GM12878 (cell line): ENCODE measurements at regions not wholly inside any gene's neighbourhood (a gene's known extent, or its start where the extent isn't known, plus 50 kb on each side); places are given as distances from the start of the nearest gene placed in this dataset.

Experiments used
- ATAC-seq: fragments of 200-7000 bp; cut with Tn5 transposase; 3 replicates; pipeline ENCODE4 v1.9.1; 2020; ENCODE audit warnings: mild to moderate bottlenecking, moderate library complexity
- BruUV-seq: library from RNA; stranded (reverse); fragments of 400-500 nt; replicated peaks from 2 replicates; lab custom pipeline; 2021; lab: Mats Ljungman, UMichigan
- CTCF ChIA-PET: fragments of 300-600 bp; sonication (Branson Sonifier 250); formaldehyde crosslinking; extraction: SDS; loops from one replicate; lab custom pipeline; 2021; ENCODE audit warnings: inconsistent platforms; lab: Yijun Ruan, JAX
- POLR2A ChIA-PET: fragments of 350-600 bp; formaldehyde crosslinking; extraction: SDS; loops from one replicate; lab custom pipeline; 2021; ENCODE audit warnings: inconsistent platforms; lab: Charles Lee
- RAD21 ChIA-PET: fragments of 300-600 bp; sonication (Branson Sonifier 250); formaldehyde crosslinking; loops from one replicate; lab custom pipeline; 2023; ENCODE audit warnings: antibody characterized with exemption; ENCODE audit not compliant: unreplicated experiment; lab: Charles Lee
- SMC1A ChIA-PET: fragments of 300-600 bp; sonication (Branson Sonifier 250); formaldehyde crosslinking; loops from one replicate; lab custom pipeline; 2023; ENCODE audit not compliant: unreplicated experiment, uncharacterized antibody; lab: Charles Lee
- DNase-seq: peaks from one replicate; pipeline ENCODE4 v3.0.0-alpha.2; 2011; ENCODE audit warnings: low read depth, low spot score
- FAIRE-seq: peaks from 3 replicates; lab custom pipeline; 2011; peaks lifted over from hg19 to GRCh38; lab: Jason Lieb, UNC
- H2AFZ ChIP-seq: 2 replicates; pipeline ENCODE4 v1.6.0; 2011; ENCODE audit warnings: low read depth, low read length, control low read depth; ENCODE audit not compliant: control insufficient read depth
- H3K27ac ChIP-seq: 2 replicates; pipeline ENCODE4 v1.5.1; 2011; ENCODE audit warnings: control low read depth; ENCODE audit not compliant: control insufficient read depth, insufficient read depth
- H3K27me3 ChIP-seq, 2 experiments: replicated peaks in 1 of 2; 2 replicates each; pipeline versions ENCODE4 v1.6.0 to v1.6.1; 2011; ENCODE audit warnings: low read length in 1 of 2; ENCODE audit not compliant: control insufficient read depth in 2 of 2, insufficient read depth in 2 of 2
- H3K36me3 ChIP-seq, 2 experiments: 2 replicates each; pipeline ENCODE4 v1.5.1; 2011; ENCODE audit warnings: low read length in 1 of 2; ENCODE audit not compliant: control insufficient read depth in 2 of 2, insufficient read depth in 2 of 2
- H3K4me1 ChIP-seq: 2 replicates; pipeline ENCODE4 v1.6.1; 2011; ENCODE audit warnings: mild to moderate bottlenecking, low read length, moderate library complexity, mixed read lengths; ENCODE audit not compliant: control insufficient read depth, insufficient read depth
- H3K4me2 ChIP-seq: 2 replicates; pipeline ENCODE4 v1.6.0; 2011; ENCODE audit warnings: control low read depth; ENCODE audit not compliant: control insufficient read depth, insufficient read depth
- H3K4me3 ChIP-seq: fragments of 200-600 bp; sonication (generic); 2 replicates; pipeline ENCODE4 v1.5.1; 2016
- H3K79me2 ChIP-seq: 2 replicates; pipeline ENCODE4 v1.6.0; 2011; ENCODE audit warnings: low read length; ENCODE audit not compliant: control insufficient read depth, insufficient read depth
- H3K9ac ChIP-seq: 2 replicates; pipeline ENCODE4 v1.8.0; 2011; ENCODE audit warnings: low read length, control low read depth, mixed read lengths; ENCODE audit not compliant: control insufficient read depth, insufficient read depth
- H3K9me3 ChIP-seq: replicated peaks from 3 replicates; pipeline ENCODE4 v1.5.1; 2011; ENCODE audit warnings: mild to moderate bottlenecking, low read length; ENCODE audit not compliant: control insufficient read depth, insufficient read depth
- H4K20me1 ChIP-seq: 2 replicates; pipeline ENCODE4 v1.6.0; 2011; ENCODE audit not compliant: control insufficient read depth, insufficient read depth
- CREM ChIP-seq: IDR thresholded peaks from 2 replicates; pipeline ENCODE4 v1.6.1; 2014; ENCODE audit warnings: antibody characterized with exemption, low read depth
- DPF2 ChIP-seq: fragments of 450-650 bp; IDR thresholded peaks from 2 replicates; pipeline ENCODE4 v1.6.1; 2017; ENCODE audit warnings: mild to moderate bottlenecking
- E2F4 ChIP-seq: IDR thresholded peaks from 2 replicates; pipeline ENCODE4 v1.6.1; 2012; ENCODE audit warnings: low read depth, low read length, improper control_type of control experiment
- HDAC6 ChIP-seq: fragments of 200-600 bp; sonication (generic); IDR thresholded peaks from one replicate; pipeline ENCODE4 v1.8.0; 2017; ENCODE audit warnings: antibody characterized with exemption; ENCODE audit not compliant: unreplicated experiment
- MEF2B ChIP-seq: fragments of 450-650 bp; IDR thresholded peaks from 2 replicates; pipeline ENCODE4 v1.6.1; 2018; ENCODE audit warnings: mild to moderate bottlenecking, moderate library complexity; ENCODE audit not compliant: partially characterized antibody, poor library complexity, severe bottlenecking
- TCF12 ChIP-seq: IDR thresholded peaks from 2 replicates; pipeline ENCODE4 v1.6.1; 2011; ENCODE audit warnings: low read depth, mild to moderate bottlenecking, low read length
- WGBS: methylation state at CpG from one replicate; pipeline ENCODE4 v1.1.6; 2016; ENCODE audit warnings: low lambda C conversion rate; ENCODE audit not compliant: insufficient replicate concordance, insufficient coverage; ENCODE audit errors: missing lambda C conversion rate; 5-methylcytosine and 5-hydroxymethylcytosine counted together
- in situ Hi-C: fragments of 300-500 bp; cut with MboI; formaldehyde crosslinking; loops from 9 replicates; pipeline ENCODE4 v1.14.3; 2018; ENCODE audit warnings: mixed read lengths
- intact Hi-C: fragments of 100-400 bp; cut with micrococcal nuclease; formaldehyde crosslinking; loops from one replicate; pipeline ENCODE4 v1.14.2; 2022; ENCODE audit not compliant: unreplicated experiment

- H3K79me2 ChIP-seq = no peaks in the 10 kb centered on the region
- ATAC-seq (no peak), DNase-seq (no peak), FAIRE-seq (no peak)
- no peaks in the 10 kb centered on the region for H3K9me3 ChIP-seq
- H3K27me3 ChIP-seq = no peaks in the 10 kb centered on the region
- no peaks in the 10 kb centered on the region for H4K20me1 ChIP-seq
- no peak for TF ChIP-seq MEF2B
- no peak for TF ChIP-seq DPF2
- H3K4me2 ChIP-seq = no peak overlapping the region
- ChIA-PET CTCF (no interaction called here), SMC1A (no interaction called here), RAD21 (no interaction called here), POLR2A (no interaction called here)
- WGBS = 27% methylated on average over 3 of the region's 3 CpGs
- no peak overlapping the region for H3K27ac ChIP-seq
- H3K9ac ChIP-seq = no peak overlapping the region
- H2AFZ ChIP-seq = no peak overlapping the region
- H3K4me1 ChIP-seq = no peaks in the 10 kb centered on the region
- BruUV-seq = no TSS peak
- intact Hi-C loops = no loop called here
- no peak overlapping the region for H3K4me3 ChIP-seq
- in situ Hi-C loops = no loop called here
- no peaks in the 10 kb centered on the region for H3K36me3 ChIP-seq
These were observed 377.8 kb upstream of the SMIM21 start for GRCh38 chr18:75805265-75805664.

- no TSS peak for BruUV-seq
- 44% methylated on average over 5 of the region's 5 CpGs for whole genome bisulfite sequencing
- no peak for FAIRE-seq
These were observed 375.2 kb upstream of the SMIM21 start for GRCh38 chr18:75802681-75803080.

More at GRCh38 chr18:75802681-75803080, 375.2 kb upstream of the SMIM21 start:
- CTCF ChIA-PET = interaction anchor here (0.6 kb wide), 1 partner anchor 126 kb away, joined by 4 read pairs; no protein-coding TSS in a partner anchor
- H3K9ac ChIP-seq = no peak overlapping the region
- no peak for TF ChIP-seq E2F4
- no peak for TF ChIP-seq HDAC6
- no peak for TF ChIP-seq TCF12
- no peak for TF ChIP-seq CREM
- TF ChIP-seq, all 136 proteins: peak for 0
- ChIA-PET POLR2A (no interaction called here), RAD21 (no interaction called here), SMC1A (no interaction called here)
- Histone ChIP-seq H3K27me3 (no peaks in the 10 kb centered on the region), H2AFZ (no peak overlapping the region), H3K27ac (no peak overlapping the region), H3K79me2 (no peaks in the 10 kb centered on the region), H3K9me3 (no peaks in the 10 kb centered on the region), H3K4me3 (no peak overlapping the region), H3K36me3 (no peaks in the 10 kb centered on the region), H4K20me1 (no peaks in the 10 kb centered on the region), H3K4me1 (no peaks in the 10 kb centered on the region), H3K4me2 (no peak overlapping the region)
- no peak for ATAC-seq
- intact Hi-C loops = no loop called here
- in situ Hi-C loops = no loop called here
- no peak for DNase-seq
